ENCODE measurements at regions not wholly inside any gene's neighbourhood (a gene's known extent, or its start where the extent isn't known, plus 50 kb on each side); places are given as distances from the start of the nearest gene placed in this dataset.

GRCh38 chr4:26148927-26149326 is 171.9 kb upstream of the RBPJ start:
- no peaks in the 10 kb centered on the region for H3K4me1 ChIP-seq
- no peaks in the 10 kb centered on the region for H3K9me3 ChIP-seq
- DNase-seq = no peak
- no peaks in the 10 kb centered on the region for H3K36me3 ChIP-seq (ENCODE audit: low read depth, missing control alignments)
- H3K4me3 ChIP-seq = no peak overlapping the region
- no peak for TF ChIP-seq CTCF (IDR thresholded peaks at IDR 0.05)
- no peak for TF ChIP-seq POLR2A (IDR thresholded peaks at IDR 0.05)
- intact Hi-C loops (cut with DNase I; ENCODE audit: low total_unique reads) = no loop called here
- H3K27ac ChIP-seq = no peak overlapping the region
- H3K27me3 ChIP-seq = no peaks in the 10 kb centered on the region

DNA sequence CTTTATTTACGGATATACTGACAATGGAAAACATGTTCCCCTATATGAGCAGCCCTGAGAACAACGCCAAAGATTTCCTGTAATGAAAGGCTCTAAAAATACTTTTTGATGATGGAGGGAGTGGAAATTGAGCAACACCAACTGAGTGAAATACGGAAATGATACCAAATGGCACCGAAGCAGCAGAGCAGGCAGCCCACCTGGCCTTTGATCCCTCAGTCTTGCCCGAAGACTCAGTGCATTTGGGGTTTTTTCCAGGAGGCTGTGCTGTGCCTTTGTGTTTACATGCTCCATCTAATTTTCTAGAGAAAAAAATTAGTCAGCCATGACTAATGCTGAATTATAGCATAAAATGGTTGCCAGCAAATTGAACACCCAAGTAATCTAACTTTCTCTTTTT is 169.9 kb upstream of the RBPJ start:
- H3K4me1 ChIP-seq = no peaks in the 10 kb centered on the region
- no peaks in the 10 kb centered on the region for H3K9me3 ChIP-seq
- H3K36me3 ChIP-seq (ENCODE audit: low read depth, missing control alignments) = no peaks in the 10 kb centered on the region
- WGBS, 2 donors = 85 to 87% methylated on average over 5 of the region's 5 CpGs
- intact Hi-C loops (cut with DNase I; ENCODE audit: low total_unique reads) = no loop called here
- H3K27me3 ChIP-seq = no peaks in the 10 kb centered on the region
- H3K4me3 ChIP-seq = no peak overlapping the region
- TF ChIP-seq CTCF (IDR thresholded peaks at IDR 0.05) (no peak), POLR2A (IDR thresholded peaks at IDR 0.05) (no peak)
- H3K27ac ChIP-seq = no peak overlapping the region
- DNase-seq = no peak

- Histone ChIP-seq H3K4me3 (no peak overlapping the region), H3K4me1 (no peaks in the 10 kb centered on the region), H3K9me3 (no peaks in the 10 kb centered on the region), H3K36me3 (ENCODE audit: low read depth, missing control alignments) (no peaks in the 10 kb centered on the region), H3K27ac (no peak overlapping the region), H3K27me3 (no peaks in the 10 kb centered on the region)
- WGBS, 2 donors = 61 to 69% methylated on average over 7 of the region's 7 CpGs
- TF ChIP-seq CTCF (IDR thresholded peaks at IDR 0.05) (no peak), POLR2A (IDR thresholded peaks at IDR 0.05) (no peak)
- intact Hi-C loops (cut with DNase I; ENCODE audit: low total_unique reads) = no loop called here
- DNase-seq = peak; percentile 39
These were observed 169.2 kb upstream of the RBPJ start for GRCh38 chr4:26151615-26152014.

GRCh38 chr4:26152056-26152455 is 168.8 kb upstream of the RBPJ start:
- Histone ChIP-seq H3K4me3 (no peak overlapping the region), H3K9me3 (no peaks in the 10 kb centered on the region), H3K4me1 (no peaks in the 10 kb centered on the region), H3K36me3 (ENCODE audit: low read depth, missing control alignments) (no peaks in the 10 kb centered on the region), H3K27ac (no peak overlapping the region), H3K27me3 (no peaks in the 10 kb centered on the region)
- intact Hi-C loops (cut with DNase I; ENCODE audit: low total_unique reads) = no loop called here
- DNase-seq = no peak
- 61 to 65% methylated on average over 6 of the region's 6 CpGs for WGBS, 2 donors
- TF ChIP-seq CTCF (IDR thresholded peaks at IDR 0.05) (no peak), POLR2A (IDR thresholded peaks at IDR 0.05) (no peak)

DNA sequence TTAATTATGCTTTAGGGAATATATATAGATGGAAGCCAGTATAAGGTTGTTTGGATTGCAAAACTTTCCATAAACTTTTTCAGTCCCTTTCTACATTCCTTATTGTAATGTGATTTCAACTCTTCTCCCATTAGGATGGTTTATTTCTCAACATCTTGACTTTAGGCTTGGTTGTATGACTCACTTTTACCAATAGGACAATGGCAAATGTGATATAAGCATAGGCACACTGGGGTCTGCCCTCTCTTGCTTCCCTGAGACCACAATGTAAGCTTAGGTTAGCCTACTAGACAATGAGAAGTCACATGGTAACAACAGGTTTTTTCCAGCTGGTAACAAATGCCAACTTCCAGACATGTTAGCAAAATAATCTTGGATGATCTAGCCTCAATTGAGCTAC is 163.3 kb upstream of the RBPJ start:
- H3K27me3 ChIP-seq = no peaks in the 10 kb centered on the region
- intact Hi-C loops (cut with DNase I; ENCODE audit: low total_unique reads) = no loop called here
- peaks cover 8% of the 10 kb centered on the region for H3K4me1 ChIP-seq
- no peak overlapping the region for H3K4me3 ChIP-seq
- H3K9me3 ChIP-seq = no peaks in the 10 kb centered on the region
- TF ChIP-seq POLR2A (IDR thresholded peaks at IDR 0.05) = no peak
- TF ChIP-seq CTCF (IDR thresholded peaks at IDR 0.05) = no peak
- H3K27ac ChIP-seq = no peak overlapping the region
- no peak for DNase-seq
- H3K36me3 ChIP-seq (ENCODE audit: low read depth, missing control alignments) = no peaks in the 10 kb centered on the region

Measured in testis (tissue), 2 donors.